Left ventricle myocardium inferior (tissue), 1 donor: ENCODE measurements at regions not wholly inside any gene's neighbourhood (a gene's known extent, or its start where the extent isn't known, plus 50 kb on each side); places are given as distances from the start of the nearest gene placed in this dataset.

Experiments
- DNase-seq: peaks from one replicate; pipeline ENCODE4 v3.0.0-alpha.2; 2020
- H3K27ac ChIP-seq: fragments of 200-600 bp; replicated peaks from 2 replicates; pipeline ENCODE4 v1.8.0; 2021
- H3K27me3 ChIP-seq: fragments of 200-600 bp; 2 replicates; pipeline ENCODE4 v1.8.0; 2021; ENCODE audit warnings: low read depth
- H3K36me3 ChIP-seq: fragments of 200-600 bp; 2 replicates; pipeline ENCODE4 v1.8.0; 2021
- H3K4me1 ChIP-seq: fragments of 200-600 bp; 2 replicates; pipeline ENCODE4 v1.8.0; 2021
- H3K4me3 ChIP-seq: fragments of 200-600 bp; 2 replicates; pipeline ENCODE4 v1.8.0; 2021; ENCODE audit warnings: mild to moderate bottlenecking, moderate library complexity
- H3K9me3 ChIP-seq: fragments of 200-600 bp; replicated peaks from 2 replicates; pipeline ENCODE4 v1.8.0; 2021
- intact Hi-C: fragments of 100-400 bp; cut with micrococcal nuclease; formaldehyde crosslinking; loops from one replicate; pipeline ENCODE4 v1.11.0; 2022
- TF ChIP-seq, protein P1 (sequence below): fragments of 200-600 bp; IDR thresholded peaks from 2 replicates; pipeline ENCODE4 v1.8.0; 2021; ENCODE audit warnings: antibody characterized with exemption, mild to moderate bottlenecking, borderline replicate concordance
- donor health status: DM: no; HTN: yes; CAD: no; lungs with severe emphysema.

DNA sequence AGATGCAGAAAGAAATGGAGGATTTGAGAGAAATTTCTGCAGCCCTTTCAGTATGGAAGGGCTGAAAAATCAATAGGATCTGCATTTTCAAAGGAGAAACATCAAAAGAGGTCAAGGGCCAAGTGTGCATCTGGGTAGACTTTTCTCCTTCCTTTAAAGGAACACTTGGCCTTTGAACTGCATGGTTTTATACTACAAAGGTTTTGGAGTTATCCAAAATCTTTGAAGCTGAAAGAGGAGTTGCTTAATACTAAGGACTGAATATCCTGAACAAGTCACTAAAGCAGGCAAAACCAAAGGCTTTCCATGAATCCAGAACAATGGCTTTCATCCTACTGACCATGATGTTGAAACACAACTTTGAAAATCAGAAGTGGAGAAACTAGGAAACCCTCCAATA, 553.7 kb upstream of the LMCD1 start:
- Histone ChIP-seq H3K9me3 (no peaks in the 10 kb centered on the region), H3K4me3 (no peak overlapping the region), H3K4me1 (no peaks in the 10 kb centered on the region), H3K27ac (no peak overlapping the region), H3K27me3 (no peaks in the 10 kb centered on the region), H3K36me3 (no peaks in the 10 kb centered on the region)
- intact Hi-C loops: no loop called here
- TF ChIP-seq, protein P1, sequence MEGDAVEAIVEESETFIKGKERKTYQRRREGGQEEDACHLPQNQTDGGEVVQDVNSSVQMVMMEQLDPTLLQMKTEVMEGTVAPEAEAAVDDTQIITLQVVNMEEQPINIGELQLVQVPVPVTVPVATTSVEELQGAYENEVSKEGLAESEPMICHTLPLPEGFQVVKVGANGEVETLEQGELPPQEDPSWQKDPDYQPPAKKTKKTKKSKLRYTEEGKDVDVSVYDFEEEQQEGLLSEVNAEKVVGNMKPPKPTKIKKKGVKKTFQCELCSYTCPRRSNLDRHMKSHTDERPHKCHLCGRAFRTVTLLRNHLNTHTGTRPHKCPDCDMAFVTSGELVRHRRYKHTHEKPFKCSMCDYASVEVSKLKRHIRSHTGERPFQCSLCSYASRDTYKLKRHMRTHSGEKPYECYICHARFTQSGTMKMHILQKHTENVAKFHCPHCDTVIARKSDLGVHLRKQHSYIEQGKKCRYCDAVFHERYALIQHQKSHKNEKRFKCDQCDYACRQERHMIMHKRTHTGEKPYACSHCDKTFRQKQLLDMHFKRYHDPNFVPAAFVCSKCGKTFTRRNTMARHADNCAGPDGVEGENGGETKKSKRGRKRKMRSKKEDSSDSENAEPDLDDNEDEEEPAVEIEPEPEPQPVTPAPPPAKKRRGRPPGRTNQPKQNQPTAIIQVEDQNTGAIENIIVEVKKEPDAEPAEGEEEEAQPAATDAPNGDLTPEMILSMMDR: no peak
- no peak for DNase-seq

DNA sequence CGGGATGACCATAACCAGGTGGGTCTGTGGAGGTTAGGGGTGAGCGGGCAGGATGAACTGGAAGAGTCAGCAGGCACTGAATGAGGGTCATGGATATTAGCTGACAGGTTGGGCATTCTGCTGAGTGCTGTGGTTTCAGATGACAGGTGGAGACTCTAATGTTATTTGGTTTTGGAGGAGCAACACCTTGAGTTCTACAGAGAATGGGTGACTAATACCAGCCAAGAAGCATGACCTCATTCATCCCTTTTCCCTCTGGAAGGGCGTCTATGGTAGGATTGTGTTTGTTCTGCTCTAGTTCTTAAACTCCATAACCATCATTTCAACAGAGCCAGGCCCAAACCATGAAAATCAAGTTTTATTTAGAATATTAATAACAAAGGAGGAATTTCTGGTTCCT, 550.7 kb upstream of the LMCD1 start:
- no peak for DNase-seq
- Histone ChIP-seq H3K27me3 (no peaks in the 10 kb centered on the region), H3K9me3 (no peaks in the 10 kb centered on the region), H3K4me3 (no peak overlapping the region), H3K36me3 (no peaks in the 10 kb centered on the region), H3K27ac (no peak overlapping the region), H3K4me1 (no peaks in the 10 kb centered on the region)
- intact Hi-C loops: no loop called here
- TF ChIP-seq, protein P1: no peak

DNA sequence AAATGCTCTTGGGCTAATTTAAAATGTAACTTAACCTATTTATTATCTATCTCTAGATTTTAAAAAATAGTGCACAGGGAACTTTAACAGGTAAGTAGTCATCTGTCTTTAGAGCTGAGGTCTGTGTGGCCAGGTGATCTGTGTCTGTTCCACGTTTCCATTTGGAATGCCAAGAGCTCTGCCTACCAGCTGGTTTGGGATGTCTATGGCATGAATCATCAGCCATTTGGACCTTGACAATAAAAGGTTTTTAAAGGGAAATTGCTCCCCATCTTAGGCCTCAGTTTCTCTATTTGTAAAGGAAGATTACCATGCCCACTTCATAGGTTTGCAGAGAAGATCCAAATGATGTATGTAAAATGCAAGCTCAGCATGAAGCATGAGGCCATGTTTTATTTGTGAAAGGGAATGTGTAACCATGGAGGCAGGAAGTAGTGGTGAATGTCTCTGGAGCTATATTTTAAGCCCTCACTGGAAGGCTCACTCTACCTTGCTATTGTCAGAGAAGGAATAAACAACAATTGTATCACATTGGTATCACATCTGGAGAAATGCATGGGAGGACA, 548.1 kb upstream of the LMCD1 start:
- TF ChIP-seq, protein P1: no peak
- H3K36me3 ChIP-seq: no peaks in the 10 kb centered on the region
- intact Hi-C loops: no loop called here

DNA sequence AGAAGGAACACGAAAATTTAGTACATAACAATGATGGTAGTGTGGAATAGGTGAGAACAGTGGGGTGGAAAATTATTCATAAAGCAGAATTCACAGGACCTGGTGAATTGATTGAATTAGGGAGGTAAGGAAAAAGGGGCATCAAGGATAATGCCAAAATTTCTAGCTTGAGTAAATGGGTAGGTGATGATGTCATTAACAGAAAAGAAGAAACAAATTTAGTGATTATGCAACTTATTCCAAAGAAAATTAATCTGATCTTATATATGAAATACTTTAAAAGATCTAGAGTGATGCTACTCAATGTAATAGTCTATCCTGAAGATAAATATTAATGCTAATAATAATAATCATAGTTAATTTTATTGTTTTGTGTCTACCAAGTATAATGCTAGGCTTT, 544.6 kb upstream of the LMCD1 start:
- intact Hi-C loops: no loop called here
- H3K4me1 ChIP-seq: no peaks in the 10 kb centered on the region
- no peaks in the 10 kb centered on the region for H3K36me3 ChIP-seq
- no peak overlapping the region for H3K4me3 ChIP-seq
- DNase-seq: no peak
- no peak overlapping the region for H3K27ac ChIP-seq
- H3K9me3 ChIP-seq: no peaks in the 10 kb centered on the region
- no peaks in the 10 kb centered on the region for H3K27me3 ChIP-seq
- TF ChIP-seq, protein P1: no peak

More for the DNA sequence above, 548.1 kb upstream of the LMCD1 start:
- H3K9me3 ChIP-seq: no peaks in the 10 kb centered on the region
- H3K4me1 ChIP-seq: no peaks in the 10 kb centered on the region
- H3K27me3 ChIP-seq: no peaks in the 10 kb centered on the region
- DNase-seq: no peak
- H3K4me3 ChIP-seq: no peak overlapping the region
- H3K27ac ChIP-seq: no peak overlapping the region

DNA sequence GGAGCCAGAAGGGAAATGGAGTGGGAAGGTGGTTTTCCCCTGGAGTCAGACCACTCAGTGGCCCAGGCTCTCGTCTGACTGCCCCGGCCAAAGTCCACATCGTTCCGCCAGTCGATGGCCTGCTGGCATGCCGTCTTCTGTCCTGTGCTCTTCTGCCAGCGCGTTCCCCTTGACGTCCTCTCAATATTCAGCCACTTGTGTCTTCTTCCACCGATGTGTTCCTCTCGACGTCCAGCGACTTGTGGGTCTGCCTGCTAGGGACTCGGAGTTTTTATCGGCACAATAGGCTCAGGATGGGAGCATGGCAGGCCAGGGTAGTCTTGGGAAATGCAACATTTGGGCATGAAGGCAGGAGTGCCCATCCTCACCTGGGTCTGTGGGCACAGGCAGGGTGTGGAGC, 542.5 kb upstream of the LMCD1 start:
- no peaks in the 10 kb centered on the region for H3K4me1 ChIP-seq
- DNase-seq: no peak
- no peaks in the 10 kb centered on the region for H3K9me3 ChIP-seq
- H3K27ac ChIP-seq: no peak overlapping the region
- no peaks in the 10 kb centered on the region for H3K36me3 ChIP-seq
- TF ChIP-seq, protein P1: no peak
- H3K27me3 ChIP-seq: no peaks in the 10 kb centered on the region
- no peak overlapping the region for H3K4me3 ChIP-seq
- intact Hi-C loops: no loop called here
